Osteocyte (in vitro differentiated cells): ENCODE measurements at regions not wholly inside any gene's neighbourhood (a gene's known extent, or its start where the extent isn't known, plus 50 kb on each side); places are given as distances from the start of the nearest gene placed in this dataset.
"Not testable (repeated sequence)": the region's sequence is repeated elsewhere in the genome, so short reads cannot be mapped to it uniquely, and the experiment has no call there.

Source experiments
- DNase-seq: peaks from one replicate; pipeline ENCODE4 v3.0.0; 2021; ENCODE audit warnings: mixed read lengths; ENCODE audit not compliant: unreplicated experiment; ENCODE audit errors: extremely low spot score
- H3K27ac Mint-ChIP-seq: one replicate; pipeline ENCODE4 v1.8.0; 2021; ENCODE audit warnings: mild to moderate bottlenecking, mixed read lengths; ENCODE audit not compliant: unreplicated experiment
- H3K27me3 Mint-ChIP-seq: one replicate; pipeline ENCODE4 v1.8.0; 2021; ENCODE audit warnings: mixed read lengths; ENCODE audit not compliant: unreplicated experiment
- H3K36me3 Mint-ChIP-seq: one replicate; pipeline ENCODE4 v1.8.0; 2021; ENCODE audit warnings: mixed read lengths; ENCODE audit not compliant: unreplicated experiment
- H3K4me1 Mint-ChIP-seq: one replicate; pipeline ENCODE4 v1.8.0; 2021; ENCODE audit warnings: mixed read lengths; ENCODE audit not compliant: unreplicated experiment
- H3K4me3 Mint-ChIP-seq: one replicate; pipeline ENCODE4 v1.8.0; 2021; ENCODE audit warnings: mild to moderate bottlenecking, moderate library complexity, mixed read lengths; ENCODE audit not compliant: unreplicated experiment
- H3K9me3 Mint-ChIP-seq: one replicate; pipeline ENCODE4 v1.8.0; 2021; ENCODE audit warnings: mixed read lengths; ENCODE audit not compliant: unreplicated experiment
- CTCF ChIP-seq: fragments of 200-600 bp; sonication (generic); IDR thresholded peaks from 2 replicates; pipeline ENCODE4 v1.5.0; 2021; ENCODE audit warnings: antibody characterized with exemption, mild to moderate bottlenecking, moderate library complexity

DNA sequence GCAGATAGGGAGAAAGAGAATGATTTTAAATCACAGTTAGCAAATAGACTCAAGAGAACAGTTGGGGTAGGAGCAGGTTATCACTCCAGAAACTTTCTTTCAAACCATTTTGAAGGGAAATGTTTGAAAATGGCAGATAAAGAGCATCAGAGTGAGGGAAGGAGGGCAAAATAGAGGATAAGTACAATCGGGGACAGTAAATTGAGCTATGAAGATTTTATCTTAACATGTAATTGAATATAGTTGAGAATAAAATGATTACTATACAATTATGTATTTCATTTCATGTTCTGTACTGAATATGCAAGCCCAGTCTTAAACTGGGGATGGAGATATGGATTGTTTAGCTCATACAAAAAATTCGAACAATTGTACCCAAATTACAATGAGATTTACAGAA is 54.0 kb downstream of the MAP10 start:
- H3K4me1 Mint-ChIP-seq, result no peaks in the 10 kb centered on the region
- DNase-seq, result no peak
- H3K9me3 Mint-ChIP-seq, result no peaks in the 10 kb centered on the region
- H3K27ac Mint-ChIP-seq, result no peak overlapping the region
- no peak overlapping the region for H3K4me3 Mint-ChIP-seq
- no peaks in the 10 kb centered on the region for H3K36me3 Mint-ChIP-seq
- peaks cover 19% of the 10 kb centered on the region for H3K27me3 Mint-ChIP-seq
- TF ChIP-seq CTCF, result no peak

DNA sequence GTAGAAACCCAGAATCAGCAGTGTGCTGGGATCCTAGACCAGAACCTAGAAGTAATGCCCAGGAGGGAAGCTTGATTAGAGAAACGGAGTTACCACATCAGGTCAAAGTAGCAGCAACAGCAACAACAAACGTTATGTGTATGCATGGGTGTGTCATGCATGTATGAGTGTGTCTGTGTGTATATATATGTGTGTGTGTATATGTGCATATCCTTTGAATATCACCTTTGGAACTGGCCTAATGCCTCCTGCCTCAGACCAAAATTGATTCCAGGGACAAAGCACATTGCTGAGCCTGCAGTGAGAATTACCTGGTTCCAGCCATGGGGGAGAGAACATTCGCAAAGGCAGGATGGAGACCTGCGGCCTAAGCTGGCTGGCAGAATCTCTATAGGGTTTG is 55.9 kb downstream of the MAP10 start:
- Mint-ChIP-seq H3K4me3 (no peak overlapping the region), H3K36me3 (no peaks in the 10 kb centered on the region), H3K27me3 (peaks cover 25% of the 10 kb centered on the region), H3K9me3 (no peaks in the 10 kb centered on the region), H3K27ac (no peak overlapping the region), H3K4me1 (no peaks in the 10 kb centered on the region)
- TF ChIP-seq CTCF, result no peak
- no peak for DNase-seq

DNA sequence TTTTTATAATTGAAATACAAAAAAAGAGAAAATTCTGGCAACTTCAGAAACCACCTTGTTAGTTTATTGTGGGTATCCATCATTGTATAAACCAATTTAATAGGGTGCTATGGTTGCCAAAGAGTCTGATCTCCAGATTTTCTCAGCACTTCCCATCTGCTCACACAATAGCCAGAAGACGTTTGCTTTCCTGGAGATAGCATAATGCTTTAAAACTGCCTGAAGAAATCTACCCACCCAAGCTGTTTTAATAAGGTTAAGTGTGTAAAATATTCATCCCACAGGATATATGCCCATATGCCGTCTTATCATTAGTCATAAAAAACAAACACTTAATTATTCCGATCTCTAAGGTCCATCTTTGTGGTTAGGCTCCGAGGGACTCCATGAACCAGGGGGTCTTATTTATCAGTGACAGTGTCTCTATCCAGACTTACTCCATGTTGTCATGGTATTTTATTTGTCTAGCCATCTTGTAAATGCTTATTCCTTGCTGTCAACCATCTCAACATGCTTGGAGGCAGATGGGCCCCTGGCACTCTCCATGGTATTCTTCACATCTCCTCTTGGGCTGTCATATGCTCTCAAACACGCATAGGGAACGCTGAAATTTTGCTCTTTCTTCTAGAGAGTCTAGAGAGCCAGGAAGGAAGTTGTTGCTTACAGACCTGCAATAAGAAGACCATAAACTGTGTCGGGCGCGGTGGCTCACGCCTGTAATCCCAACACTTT is 58.5 kb downstream of the MAP10 start:
- H3K4me3 Mint-ChIP-seq, result no peak overlapping the region
- no peak overlapping the region for H3K27ac Mint-ChIP-seq
- H3K4me1 Mint-ChIP-seq, result peaks cover 12% of the 10 kb centered on the region
- no peaks in the 10 kb centered on the region for H3K36me3 Mint-ChIP-seq
- no peak for DNase-seq
- H3K27me3 Mint-ChIP-seq, result peaks cover 23% of the 10 kb centered on the region
- TF ChIP-seq CTCF, result no peak
- no peaks in the 10 kb centered on the region for H3K9me3 Mint-ChIP-seq

DNA sequence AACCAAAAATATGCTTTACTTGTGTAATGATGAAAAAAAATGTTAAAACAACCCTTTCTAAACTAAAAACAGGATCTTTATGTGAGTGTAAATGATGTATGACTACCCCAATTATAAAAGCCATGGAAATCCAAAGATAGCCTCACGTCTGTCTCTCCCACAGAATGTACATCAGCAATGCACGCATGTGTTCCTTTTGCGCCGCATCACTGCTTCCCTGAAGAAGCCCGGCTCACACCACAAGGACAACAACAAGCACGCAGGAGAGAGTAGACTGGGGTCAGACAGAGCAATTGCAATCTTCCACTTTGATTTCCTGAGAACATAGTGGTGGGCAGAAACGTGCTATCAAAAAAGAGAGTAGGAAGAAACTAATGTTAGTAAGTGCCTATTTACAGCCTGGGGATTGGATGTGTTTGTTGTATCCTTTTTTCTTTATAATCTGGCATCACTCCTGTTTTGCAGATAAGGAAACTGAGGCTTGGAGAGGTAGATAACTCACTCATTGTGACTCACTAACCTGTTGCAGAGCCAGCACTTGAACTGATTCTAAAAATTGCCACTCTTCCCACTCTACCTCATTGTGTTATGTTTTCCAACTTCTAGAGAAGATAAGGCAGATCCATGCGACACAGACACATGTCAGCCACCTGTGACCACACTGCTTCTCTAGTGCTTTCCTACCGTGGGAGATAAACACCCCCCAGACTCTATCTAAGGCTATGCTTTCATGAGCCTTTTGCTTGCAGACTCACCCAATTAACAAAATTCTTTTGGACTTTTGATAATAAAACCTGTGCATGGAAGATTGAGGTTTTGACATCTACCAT is 60.1 kb downstream of the MAP10 start:
- H3K27me3 Mint-ChIP-seq, result peaks cover 12% of the 10 kb centered on the region
- no peak overlapping the region for H3K27ac Mint-ChIP-seq
- H3K36me3 Mint-ChIP-seq, result no peaks in the 10 kb centered on the region
- no peaks in the 10 kb centered on the region for H3K9me3 Mint-ChIP-seq
- DNase-seq, result no peak
- TF ChIP-seq CTCF, result no peak
- H3K4me3 Mint-ChIP-seq, result no peak overlapping the region
- peaks cover 25% of the 10 kb centered on the region for H3K4me1 Mint-ChIP-seq

GRCh38 chr1:232868793-232869491 is 63.7 kb downstream of the MAP10 start:
- H3K27me3 Mint-ChIP-seq, result peaks cover 9% of the 10 kb centered on the region
- H3K4me1 Mint-ChIP-seq, result peaks cover 33% of the 10 kb centered on the region
- H3K36me3 Mint-ChIP-seq, result no peaks in the 10 kb centered on the region
- no peak overlapping the region for H3K4me3 Mint-ChIP-seq
- no peak for DNase-seq
- H3K9me3 Mint-ChIP-seq, result no peaks in the 10 kb centered on the region
- no peak for TF ChIP-seq CTCF
- H3K27ac Mint-ChIP-seq, result peak overlapping the region; percentile 54

GRCh38 chr1:232871291-232871969 is 66.2 kb downstream of the MAP10 start:
- not testable (repeated sequence) for H3K9me3 Mint-ChIP-seq, H3K27me3 Mint-ChIP-seq, H3K36me3 Mint-ChIP-seq, H3K27ac Mint-ChIP-seq, H3K4me3 Mint-ChIP-seq
- peak; percentile 71 for DNase-seq
- peaks cover 37% of the 10 kb centered on the region for H3K4me1 Mint-ChIP-seq
